AG04449 (cell line): ENCODE measurements at regions not wholly inside any gene's neighbourhood (a gene's known extent, or its start where the extent isn't known, plus 50 kb on each side); places are given as distances from the start of the nearest gene placed in this dataset.

Source experiments
- CTCF ChIA-PET: fragments of 350-600 bp; formaldehyde crosslinking; extraction: SDS; loops from one replicate; lab custom pipeline; 2021; ENCODE audit warnings: antibody characterized with exemption; lab: Yijun Ruan, JAX
- POLR2A ChIA-PET: fragments of 400-600, 350-600 bp; formaldehyde crosslinking; extraction: SDS; loops from one replicate; lab custom pipeline; 2020; ENCODE audit warnings: antibody characterized with exemption, inconsistent platforms; lab: Yijun Ruan, JAX
- DNase-seq: peaks from one replicate; pipeline ENCODE4 v3.0.0-alpha.2; 2010; ENCODE audit warnings: low read depth, low spot score
- H3K4me3 ChIP-seq: 2 replicates; pipeline ENCODE4 v1.5.1; 2011; ENCODE audit warnings: low read depth, mild to moderate bottlenecking, control low read depth, low read length
- TF ChIP-seq, protein P1 (sequence below): IDR thresholded peaks from one replicate; pipeline ENCODE4 v1.5.1; 2011; ENCODE audit warnings: mild to moderate bottlenecking, moderate library complexity, low read length, control low read depth, inconsistent platforms; ENCODE audit not compliant: insufficient read depth; ENCODE audit errors: missing control alignments

- POLR2A ChIA-PET = no interaction called here
- CTCF ChIA-PET = interaction anchor here (1.0 to 1.6 kb wide), 2 partner anchors 28 to 199 kb away, joined by 3 to 4 read pairs; no protein-coding TSS in a partner anchor
- H3K4me3 ChIP-seq = no peak overlapping the region
- TF ChIP-seq, protein P1, sequence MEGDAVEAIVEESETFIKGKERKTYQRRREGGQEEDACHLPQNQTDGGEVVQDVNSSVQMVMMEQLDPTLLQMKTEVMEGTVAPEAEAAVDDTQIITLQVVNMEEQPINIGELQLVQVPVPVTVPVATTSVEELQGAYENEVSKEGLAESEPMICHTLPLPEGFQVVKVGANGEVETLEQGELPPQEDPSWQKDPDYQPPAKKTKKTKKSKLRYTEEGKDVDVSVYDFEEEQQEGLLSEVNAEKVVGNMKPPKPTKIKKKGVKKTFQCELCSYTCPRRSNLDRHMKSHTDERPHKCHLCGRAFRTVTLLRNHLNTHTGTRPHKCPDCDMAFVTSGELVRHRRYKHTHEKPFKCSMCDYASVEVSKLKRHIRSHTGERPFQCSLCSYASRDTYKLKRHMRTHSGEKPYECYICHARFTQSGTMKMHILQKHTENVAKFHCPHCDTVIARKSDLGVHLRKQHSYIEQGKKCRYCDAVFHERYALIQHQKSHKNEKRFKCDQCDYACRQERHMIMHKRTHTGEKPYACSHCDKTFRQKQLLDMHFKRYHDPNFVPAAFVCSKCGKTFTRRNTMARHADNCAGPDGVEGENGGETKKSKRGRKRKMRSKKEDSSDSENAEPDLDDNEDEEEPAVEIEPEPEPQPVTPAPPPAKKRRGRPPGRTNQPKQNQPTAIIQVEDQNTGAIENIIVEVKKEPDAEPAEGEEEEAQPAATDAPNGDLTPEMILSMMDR = no peak
- DNase-seq = no peak
These were observed 65.1 kb upstream of the FGF3 start for GRCh38 chr11:69884286-69884685.

DNA sequence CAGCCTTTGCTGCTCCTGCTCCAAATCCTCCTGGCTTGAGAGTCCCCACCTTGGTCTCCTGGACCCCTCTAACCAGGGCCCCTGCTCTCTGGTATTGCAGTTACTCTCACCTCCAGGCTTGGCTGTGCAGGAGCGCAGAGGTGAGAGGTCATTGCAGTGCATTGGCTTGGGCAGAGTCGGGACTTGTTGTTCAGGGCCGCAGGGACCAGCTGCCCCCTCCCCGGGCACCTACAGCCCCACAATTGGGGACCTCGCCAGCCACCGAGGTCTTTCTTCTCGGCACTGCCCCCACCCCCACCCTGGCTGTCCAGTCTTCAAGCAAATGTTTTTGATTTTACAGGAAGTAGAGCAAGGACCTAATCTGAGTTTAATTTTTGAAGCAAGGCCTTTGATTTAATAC lies 65.5 kb upstream of the FGF3 start:
- no peak overlapping the region for H3K4me3 ChIP-seq
- TF ChIP-seq, protein P1 = no peak
- DNase-seq = no peak
- POLR2A ChIA-PET = no interaction called here
- CTCF ChIA-PET = interaction anchor here (1.6 kb wide), 1 partner anchor 29 kb away, joined by 3 read pairs; no protein-coding TSS in a partner anchor

DNA sequence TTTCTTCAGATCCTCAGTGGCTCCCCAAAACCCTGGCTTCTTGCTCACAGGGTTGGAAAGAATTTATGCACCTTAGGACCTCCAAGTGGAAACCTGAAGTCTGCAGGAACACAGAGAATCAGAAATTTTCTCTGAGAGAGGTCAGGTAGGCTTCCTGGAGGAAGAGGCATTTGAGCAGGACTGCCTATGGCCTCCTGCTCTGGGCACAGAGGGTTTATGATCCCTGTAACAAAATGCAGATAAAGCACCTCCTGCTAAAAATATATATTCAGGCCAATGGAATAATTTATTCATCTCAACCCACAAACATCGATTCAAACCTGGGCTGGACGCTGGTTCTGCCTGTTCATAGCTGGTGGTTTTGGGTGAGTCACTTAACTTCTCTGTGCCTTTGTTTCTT lies 68.1 kb upstream of the FGF3 start:
- ChIA-PET CTCF (interaction anchor here (0.7 to 2.6 kb wide), 11 partner anchors 8 to 311 kb away, joined by 3 to 12 read pairs (median 3); no protein-coding TSS in a partner anchor), POLR2A (no interaction called here)

DNA sequence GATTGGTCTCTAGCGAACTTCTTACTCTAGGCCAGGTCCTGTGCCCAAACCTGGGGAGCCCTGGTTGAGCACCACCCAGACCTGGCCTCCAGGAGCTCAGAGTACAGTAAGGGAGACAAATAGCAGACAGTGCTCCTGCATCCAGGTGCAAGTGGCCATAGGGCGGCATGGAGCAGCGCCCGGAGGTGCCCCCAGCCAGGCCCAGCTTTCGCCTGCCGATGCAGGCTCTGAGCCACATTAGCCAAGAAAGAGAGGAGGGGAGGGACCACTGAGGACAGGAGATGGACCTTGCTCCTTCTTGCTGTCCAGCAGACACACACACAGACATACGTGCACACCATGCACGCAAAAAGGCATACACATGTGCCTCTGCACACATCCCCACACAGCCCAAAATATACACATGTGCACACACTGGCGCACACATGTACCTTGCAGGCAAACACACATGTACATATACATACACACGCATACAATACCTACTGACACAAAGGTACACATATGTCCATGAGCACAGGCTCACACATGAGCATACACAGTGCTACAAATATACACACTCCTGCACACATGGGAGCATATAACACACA lies 68.7 kb upstream of the FGF3 start:
- DNase-seq = no peak
- CTCF ChIA-PET = interaction anchor here (0.9 to 2.6 kb wide), 13 partner anchors 8 to 310 kb away, joined by 3 to 12 read pairs (median 3); no protein-coding TSS in a partner anchor
- POLR2A ChIA-PET = no interaction called here
- no peak overlapping the region for H3K4me3 ChIP-seq
- TF ChIP-seq, protein P1 = no peak

More for the DNA sequence above, 68.1 kb upstream of the FGF3 start:
- H3K4me3 ChIP-seq = no peak overlapping the region
- TF ChIP-seq, protein P1 = no peak
- no peak for DNase-seq

DNA sequence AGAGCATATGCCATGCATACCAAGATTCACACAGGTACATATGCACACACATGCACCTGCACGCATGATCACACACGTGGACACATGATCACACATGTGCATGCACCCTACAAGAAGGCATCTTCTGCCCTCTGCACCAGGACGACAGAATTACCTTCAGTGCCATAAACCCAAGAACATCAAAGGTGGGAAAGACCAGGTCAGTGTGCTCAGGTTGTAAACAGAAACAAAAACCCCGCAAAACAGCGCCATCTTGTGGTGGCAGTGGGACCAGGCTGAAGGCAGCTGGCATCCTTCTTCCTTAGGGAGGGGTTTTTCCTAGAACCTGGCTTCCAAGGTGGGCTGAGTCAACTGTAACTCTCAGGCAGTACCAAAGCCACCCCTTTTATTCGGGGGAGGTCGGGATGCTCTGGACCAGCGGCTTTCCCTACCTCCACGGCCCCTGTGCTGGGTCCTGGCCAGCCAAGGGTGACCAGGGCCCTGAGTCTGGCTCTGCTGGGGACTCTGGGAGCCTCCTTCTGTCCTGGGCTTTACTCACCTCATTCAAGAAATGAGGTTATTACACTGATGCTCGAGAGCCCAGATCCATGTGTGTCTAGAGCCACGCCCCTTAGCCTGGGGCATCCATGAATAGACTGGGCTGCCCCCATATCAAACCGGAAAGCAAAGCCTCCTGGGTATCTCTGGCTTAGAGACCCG lies 69.4 kb upstream of the FGF3 start:
- no peak for DNase-seq
- no peak overlapping the region for H3K4me3 ChIP-seq
- ChIA-PET CTCF (interaction anchor here (0.6 to 2.9 kb wide), 17 partner anchors 9 to 782 kb away, joined by 3 to 18 read pairs (median 4); partner anchors contain the start of gene FGF19), POLR2A (no interaction called here)
- TF ChIP-seq, protein P1 = peak; percentile 92
